ENCODE measurements at regions not wholly inside any gene's neighbourhood (a gene's known extent, or its start where the extent isn't known, plus 50 kb on each side); places are given as distances from the start of the nearest gene placed in this dataset.

- ChIA-PET CTCF (no interaction called here), POLR2A (no interaction called here)
- H3K4me1 ChIP-seq (ENCODE audit: control insufficient read depth, insufficient read depth, low read length), result no peaks in the 10 kb centered on the region
- no peaks in the 10 kb centered on the region for H3K9me3 ChIP-seq (ENCODE audit: control insufficient read depth, insufficient read depth, low read depth, low read length)
- no peak for DNase-seq (ENCODE audit: low read depth, low spot score)
- in situ Hi-C loops (cut with HindIII; ENCODE audit: low pct_unique_long_range_greater_than_20kb, low sequenced_read_pairs) (no loop called here), intact Hi-C loops (cut with micrococcal nuclease; ENCODE audit: unreplicated experiment) (no loop called here)
- H3K4me3 ChIP-seq (ENCODE audit: low read depth in 2 of 2, low read length in 2 of 2), result no peak overlapping the region
- no peak overlapping the region for H3K27ac ChIP-seq (ENCODE audit: low read length)
- no peak for ATAC-seq
- no peak for TF ChIP-seq REST (IDR thresholded peaks at IDR 0.05; ENCODE audit: insufficient read depth in 1 of 2, low read depth in 2 of 2, low read length in 1 of 2)
- no peak for TF ChIP-seq TCF7L2 (IDR thresholded peaks at IDR 0.05; ENCODE audit: low read depth, low read length)
- no peak for TF ChIP-seq SIN3A (IDR thresholded peaks at IDR 0.05; ENCODE audit: borderline replicate concordance, insufficient read depth, low read depth, low read length)
- TF ChIP-seq CTCF (IDR thresholded peaks at IDR 0.05), result no peak
- no peak for TF ChIP-seq POLR2AphosphoS5 (IDR thresholded peaks at IDR 0.05; ENCODE audit: low read depth, low read length)
- peaks cover 8% of the 10 kb centered on the region for H3K27me3 ChIP-seq (ENCODE audit: control insufficient read depth, insufficient read depth, low read length)
- H3K36me3 ChIP-seq (ENCODE audit: control insufficient read depth, insufficient read depth, low read length), result no peaks in the 10 kb centered on the region
- no TSS peak for BruUV-seq (replicated peaks)
Observed at GRCh38 chr14:35471803-35472202, 62.2 kb upstream of the INSM2 start.

GRCh38 chr14:35474323-35474722, 59.6 kb upstream of the INSM2 start:
- Histone ChIP-seq H3K27ac (ENCODE audit: low read length) (no peak overlapping the region), H3K9me3 (ENCODE audit: control insufficient read depth, insufficient read depth, low read depth, low read length) (no peaks in the 10 kb centered on the region), H3K4me1 (ENCODE audit: control insufficient read depth, insufficient read depth, low read length) (no peaks in the 10 kb centered on the region), H3K27me3 (ENCODE audit: control insufficient read depth, insufficient read depth, low read length) (peaks cover 8% of the 10 kb centered on the region), H3K36me3 (ENCODE audit: control insufficient read depth, insufficient read depth, low read length) (no peaks in the 10 kb centered on the region), H3K4me3 (ENCODE audit: low read depth in 2 of 2, low read length in 2 of 2) (no peak overlapping the region)
- ChIA-PET CTCF (no interaction called here), POLR2A (interaction anchor here (0.7 kb wide), 1 partner anchor 72 kb away, joined by 4 read pairs; no protein-coding TSS in a partner anchor)
- DNase-seq (ENCODE audit: low read depth, low spot score) (no peak), ATAC-seq (no peak)
- TF ChIP-seq POLR2AphosphoS5 (IDR thresholded peaks at IDR 0.05; ENCODE audit: low read depth, low read length) (no peak), TCF7L2 (IDR thresholded peaks at IDR 0.05; ENCODE audit: low read depth, low read length) (no peak), SIN3A (IDR thresholded peaks at IDR 0.05; ENCODE audit: borderline replicate concordance, insufficient read depth, low read depth, low read length) (no peak), CTCF (IDR thresholded peaks at IDR 0.05) (no peak), REST (IDR thresholded peaks at IDR 0.05; ENCODE audit: insufficient read depth in 1 of 2, low read depth in 2 of 2, low read length in 1 of 2) (no peak)
- in situ Hi-C loops (cut with HindIII; ENCODE audit: low pct_unique_long_range_greater_than_20kb, low sequenced_read_pairs) (no loop called here), intact Hi-C loops (cut with micrococcal nuclease; ENCODE audit: unreplicated experiment) (no loop called here)
- BruUV-seq (replicated peaks), result no TSS peak
